ENCODE measurements at regions not wholly inside any gene's neighbourhood (a gene's known extent, or its start where the extent isn't known, plus 50 kb on each side); places are given as distances from the start of the nearest gene placed in this dataset.

- no peak for TF ChIP-seq CTCF (IDR thresholded peaks at IDR 0.05; ENCODE audit: low read depth, low read length, missing control alignments)
- DNase-seq (ENCODE audit: extremely low read depth, low read depth), result no peak
- no peak overlapping the region for H3K4me3 ChIP-seq (replicated peaks; ENCODE audit: low read depth, low read length)
Measured at GRCh38 chr6:126531840-126532239, 191.9 kb downstream of the CENPW start.

GRCh38 chr6:126534401-126534800 is 194.5 kb downstream of the CENPW start:
- DNase-seq (ENCODE audit: extremely low read depth, low read depth), result no peak
- no peak for TF ChIP-seq CTCF (IDR thresholded peaks at IDR 0.05; ENCODE audit: low read depth, low read length, missing control alignments)
- H3K4me3 ChIP-seq (replicated peaks; ENCODE audit: low read depth, low read length), result no peak overlapping the region

- no peak overlapping the region for H3K4me3 ChIP-seq (replicated peaks; ENCODE audit: low read depth, low read length)
- no peak for DNase-seq (ENCODE audit: extremely low read depth, low read depth)
- no peak for TF ChIP-seq CTCF (IDR thresholded peaks at IDR 0.05; ENCODE audit: low read depth, low read length, missing control alignments)
Measured at GRCh38 chr6:126535138-126535537, 195.2 kb downstream of the CENPW start.

- no peak for DNase-seq (ENCODE audit: extremely low read depth, low read depth)
- no peak overlapping the region for H3K4me3 ChIP-seq (replicated peaks; ENCODE audit: low read depth, low read length)
- TF ChIP-seq CTCF (IDR thresholded peaks at IDR 0.05; ENCODE audit: low read depth, low read length, missing control alignments), result no peak
Measured at GRCh38 chr6:126535595-126535994, 195.7 kb downstream of the CENPW start.

- no peak for DNase-seq (ENCODE audit: extremely low read depth, low read depth)
- TF ChIP-seq CTCF (IDR thresholded peaks at IDR 0.05; ENCODE audit: low read depth, low read length, missing control alignments), result no peak
- H3K4me3 ChIP-seq (replicated peaks; ENCODE audit: low read depth, low read length), result no peak overlapping the region
Measured at GRCh38 chr6:126537061-126537816, 197.3 kb downstream of the CENPW start.

GRCh38 chr6:126539022-126539421 is 199.1 kb downstream of the CENPW start:
- no peak for DNase-seq (ENCODE audit: extremely low read depth, low read depth)
- H3K4me3 ChIP-seq (replicated peaks; ENCODE audit: low read depth, low read length), result no peak overlapping the region
- TF ChIP-seq CTCF (IDR thresholded peaks at IDR 0.05; ENCODE audit: low read depth, low read length, missing control alignments), result no peak

GRCh38 chr6:126540161-126540560 is 200.2 kb downstream of the CENPW start:
- TF ChIP-seq CTCF (IDR thresholded peaks at IDR 0.05; ENCODE audit: low read depth, low read length, missing control alignments), result no peak
- no peak overlapping the region for H3K4me3 ChIP-seq (replicated peaks; ENCODE audit: low read depth, low read length)
- no peak for DNase-seq (ENCODE audit: extremely low read depth, low read depth)
